ENCODE measurements at regions not wholly inside any gene's neighbourhood (a gene's known extent, or its start where the extent isn't known, plus 50 kb on each side); places are given as distances from the start of the nearest gene placed in this dataset.

GRCh38 chr4:186920992-186921391 lies 197.3 kb upstream of the FAT1 start:
- TF ChIP-seq SIN3A (IDR thresholded peaks at IDR 0.05; ENCODE audit: borderline replicate concordance, insufficient read depth, low read length) (no peak), REST (IDR thresholded peaks at IDR 0.05; ENCODE audit: insufficient read depth in 1 of 2, low read depth in 2 of 2, low read length in 2 of 2) (no peak), TAF1 (IDR thresholded peaks at IDR 0.05; ENCODE audit: borderline replicate concordance, insufficient read depth, low read length) (no peak), POLR2AphosphoS5 (IDR thresholded peaks at IDR 0.05; ENCODE audit: low read depth, low read length) (no peak), FOXP2 (optimal IDR thresholded peaks at IDR 0.05; ENCODE audit: borderline replicate concordance, extremely low read depth, extremely low read length, insufficient read depth) (no peak)

GRCh38 chr4:186924723-186925122 lies 201.1 kb upstream of the FAT1 start:
- TF ChIP-seq SIN3A (IDR thresholded peaks at IDR 0.05; ENCODE audit: borderline replicate concordance, insufficient read depth, low read length) (no peak), TAF1 (IDR thresholded peaks at IDR 0.05; ENCODE audit: borderline replicate concordance, insufficient read depth, low read length) (no peak), REST (IDR thresholded peaks at IDR 0.05; ENCODE audit: insufficient read depth in 1 of 2, low read depth in 2 of 2, low read length in 2 of 2) (no peak), POLR2AphosphoS5 (IDR thresholded peaks at IDR 0.05; ENCODE audit: low read depth, low read length) (no peak), FOXP2 (optimal IDR thresholded peaks at IDR 0.05; ENCODE audit: borderline replicate concordance, extremely low read depth, extremely low read length, insufficient read depth) (no peak)

GRCh38 chr4:186927624-186928023 lies 204.0 kb upstream of the FAT1 start:
- TF ChIP-seq POLR2AphosphoS5 (IDR thresholded peaks at IDR 0.05; ENCODE audit: low read depth, low read length), result no peak
- no peak for TF ChIP-seq REST (IDR thresholded peaks at IDR 0.05; ENCODE audit: insufficient read depth in 1 of 2, low read depth in 2 of 2, low read length in 2 of 2)
- no peak for TF ChIP-seq TAF1 (IDR thresholded peaks at IDR 0.05; ENCODE audit: borderline replicate concordance, insufficient read depth, low read length)
- TF ChIP-seq SIN3A (IDR thresholded peaks at IDR 0.05; ENCODE audit: borderline replicate concordance, insufficient read depth, low read length), result no peak
- TF ChIP-seq FOXP2 (optimal IDR thresholded peaks at IDR 0.05; ENCODE audit: borderline replicate concordance, extremely low read depth, extremely low read length, insufficient read depth), result no peak

- TF ChIP-seq POLR2AphosphoS5 (IDR thresholded peaks at IDR 0.05; ENCODE audit: low read depth, low read length) (no peak), SIN3A (IDR thresholded peaks at IDR 0.05; ENCODE audit: borderline replicate concordance, insufficient read depth, low read length) (no peak), TAF1 (IDR thresholded peaks at IDR 0.05; ENCODE audit: borderline replicate concordance, insufficient read depth, low read length) (no peak), REST (IDR thresholded peaks at IDR 0.05; ENCODE audit: insufficient read depth in 1 of 2, low read depth in 2 of 2, low read length in 2 of 2) (no peak), FOXP2 (optimal IDR thresholded peaks at IDR 0.05; ENCODE audit: borderline replicate concordance, extremely low read depth, extremely low read length, insufficient read depth) (no peak)
These were observed 206.4 kb upstream of the FAT1 start for GRCh38 chr4:186930024-186930423.

- no peak for TF ChIP-seq TAF1 (IDR thresholded peaks at IDR 0.05; ENCODE audit: borderline replicate concordance, insufficient read depth, low read length)
- no peak for TF ChIP-seq SIN3A (IDR thresholded peaks at IDR 0.05; ENCODE audit: borderline replicate concordance, insufficient read depth, low read length)
- TF ChIP-seq REST (IDR thresholded peaks at IDR 0.05; ENCODE audit: insufficient read depth in 1 of 2, low read depth in 2 of 2, low read length in 2 of 2), result no peak
- TF ChIP-seq FOXP2 (optimal IDR thresholded peaks at IDR 0.05; ENCODE audit: borderline replicate concordance, extremely low read depth, extremely low read length, insufficient read depth), result no peak
- TF ChIP-seq POLR2AphosphoS5 (IDR thresholded peaks at IDR 0.05; ENCODE audit: low read depth, low read length), result no peak
These were observed 207.9 kb upstream of the FAT1 start for GRCh38 chr4:186931519-186931918.
